Stomach (tissue), 4 donors: ENCODE measurements at regions not wholly inside any gene's neighbourhood (a gene's known extent, or its start where the extent isn't known, plus 50 kb on each side); places are given as distances from the start of the nearest gene placed in this dataset.

Experiments used
- EP300 ChIP-seq: sonication (generic); formaldehyde crosslinking; IDR thresholded peaks from one replicate; pipeline ENCODE4 v1.6.1; 2017; ENCODE audit warnings: antibody characterized with exemption
- POLR2A ChIP-seq, 4 donors: fragments of 450-650 bp; IDR thresholded peaks; one replicate each; pipeline ENCODE4 v1.6.1; 2016; ENCODE audit warnings: antibody characterized with exemption in 4 of 4, control low read depth in 2 of 4, mild to moderate bottlenecking in 1 of 4, moderate library complexity in 1 of 4

DNA sequence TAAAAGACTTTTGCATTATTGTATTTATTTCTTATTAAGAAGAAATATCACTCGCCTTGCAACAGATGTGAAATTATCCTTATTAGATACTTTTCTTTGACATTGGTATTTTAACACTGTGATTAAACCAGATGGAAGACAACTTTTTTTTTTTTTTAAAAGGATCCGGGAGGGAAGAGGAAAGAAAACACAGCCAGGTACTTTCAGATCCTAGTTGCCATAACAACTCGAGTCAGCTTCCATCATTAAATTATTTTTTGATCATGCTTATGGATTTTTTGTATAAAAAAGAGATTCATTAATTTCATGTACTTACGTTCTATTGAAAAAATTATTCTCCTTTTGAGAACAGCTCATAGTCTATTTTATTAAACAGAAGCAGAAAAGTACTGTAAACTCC lies 515.7 kb downstream of the TBC1D4 start:
- TF ChIP-seq EP300 (no peak), POLR2A (IDR thresholded peaks at IDR 0.05) (no peak)
